ENCODE measurements at regions not wholly inside any gene's neighbourhood (a gene's known extent, or its start where the extent isn't known, plus 50 kb on each side); places are given as distances from the start of the nearest gene placed in this dataset.

- no peak for DNase-seq (ENCODE audit: low read depth)
These were observed 55.6 kb upstream of the ALOX12 start for GRCh38 chr17:6940186-6940649.

GRCh38 chr17:6941989-6942388 lies 53.9 kb upstream of the ALOX12 start:
- DNase-seq (ENCODE audit: low read depth) = no peak

- DNase-seq (ENCODE audit: low read depth) = no peak
These were observed 52.4 kb upstream of the ALOX12 start for GRCh38 chr17:6943406-6943805.

Data from stimulated activated CD8-positive, alpha-beta memory T cell treated with anti-CD3 and anti-CD28 coated beads, Interleukin-7, amount 100 ng/mL, for 24 hours (primary cell).